ENCODE measurements at regions not wholly inside any gene's neighbourhood (a gene's known extent, or its start where the extent isn't known, plus 50 kb on each side); places are given as distances from the start of the nearest gene placed in this dataset.

GRCh38 chr4:134551348-134551747, 349.8 kb upstream of the PABPC4L start:
- TF ChIP-seq MYC (IDR thresholded peaks at IDR 0.05; ENCODE audit: low read depth, low read length) (no peak), POLR2A (IDR thresholded peaks at IDR 0.05; ENCODE audit: low read depth, low read length) (no peak), CTCF (IDR thresholded peaks at IDR 0.05; ENCODE audit: extremely low read depth in 1 of 2, insufficient read depth in 1 of 2, low read depth in 1 of 2, low read length in 2 of 2) (no peak), MAX (IDR thresholded peaks at IDR 0.05; ENCODE audit: insufficient read depth, insufficient read length) (no peak), POLR2AphosphoS5 (IDR thresholded peaks at IDR 0.05; ENCODE audit: insufficient read depth, low read depth, low read length) (no peak), EZH2 (IDR thresholded peaks at IDR 0.05; ENCODE audit: borderline replicate concordance, low read depth, low read length, severe bottlenecking) (no peak)
